ENCODE measurements at regions not wholly inside any gene's neighbourhood (a gene's known extent, or its start where the extent isn't known, plus 50 kb on each side); places are given as distances from the start of the nearest gene placed in this dataset.

- H3K36me3 ChIP-seq (ENCODE audit: low read depth, low read length) = no peaks in the 10 kb centered on the region
- TF ChIP-seq EZH2 (IDR thresholded peaks at IDR 0.05; ENCODE audit: low read length, unreplicated experiment) (no peak), EZH2phosphoT487 (IDR thresholded peaks at IDR 0.05; ENCODE audit: borderline replicate concordance, low read length) (no peak)
- TF ChIP-seq, protein P1, sequence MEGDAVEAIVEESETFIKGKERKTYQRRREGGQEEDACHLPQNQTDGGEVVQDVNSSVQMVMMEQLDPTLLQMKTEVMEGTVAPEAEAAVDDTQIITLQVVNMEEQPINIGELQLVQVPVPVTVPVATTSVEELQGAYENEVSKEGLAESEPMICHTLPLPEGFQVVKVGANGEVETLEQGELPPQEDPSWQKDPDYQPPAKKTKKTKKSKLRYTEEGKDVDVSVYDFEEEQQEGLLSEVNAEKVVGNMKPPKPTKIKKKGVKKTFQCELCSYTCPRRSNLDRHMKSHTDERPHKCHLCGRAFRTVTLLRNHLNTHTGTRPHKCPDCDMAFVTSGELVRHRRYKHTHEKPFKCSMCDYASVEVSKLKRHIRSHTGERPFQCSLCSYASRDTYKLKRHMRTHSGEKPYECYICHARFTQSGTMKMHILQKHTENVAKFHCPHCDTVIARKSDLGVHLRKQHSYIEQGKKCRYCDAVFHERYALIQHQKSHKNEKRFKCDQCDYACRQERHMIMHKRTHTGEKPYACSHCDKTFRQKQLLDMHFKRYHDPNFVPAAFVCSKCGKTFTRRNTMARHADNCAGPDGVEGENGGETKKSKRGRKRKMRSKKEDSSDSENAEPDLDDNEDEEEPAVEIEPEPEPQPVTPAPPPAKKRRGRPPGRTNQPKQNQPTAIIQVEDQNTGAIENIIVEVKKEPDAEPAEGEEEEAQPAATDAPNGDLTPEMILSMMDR (conservative IDR thresholded peaks at IDR 0.05; ENCODE audit: low read depth, low read length) = no peak
- H3K9me2 ChIP-seq (replicated peaks; ENCODE audit: low read length) = no peaks in the 10 kb centered on the region
- ATAC-seq = no peak
- H3K4me3 ChIP-seq (ENCODE audit: low read length) = no peak overlapping the region
- DNase-seq = no peak
- H2AFZ ChIP-seq (ENCODE audit: low read length) = no peak overlapping the region
- H3K27me3 ChIP-seq (ENCODE audit: low read length) = no peaks in the 10 kb centered on the region
- intact Hi-C loops (cut with micrococcal nuclease) = no loop called here
- ChIA-PET POLR2A (ENCODE audit: unreplicated experiment) (no interaction called here), CTCF (no interaction called here)
- no peaks in the 10 kb centered on the region for H3K4me1 ChIP-seq (ENCODE audit: insufficient read depth, low read length)
- no peaks in the 10 kb centered on the region for H4K20me1 ChIP-seq (ENCODE audit: low read length)
- no peaks in the 10 kb centered on the region for H3K9me3 ChIP-seq (ENCODE audit: low read length)
- no peak overlapping the region for H3K27ac ChIP-seq (ENCODE audit: low read length)
- no peak overlapping the region for H3K9ac ChIP-seq (ENCODE audit: low read length)
- no peaks in the 10 kb centered on the region for H3F3A ChIP-seq (ENCODE audit: low read length, unreplicated experiment)
- no peak overlapping the region for H3K4me2 ChIP-seq (ENCODE audit: low read length)
- no peaks in the 10 kb centered on the region for H3K79me2 ChIP-seq (ENCODE audit: low read length)
- no TSS peak for BruUV-seq (replicated peaks)
These were observed 73.4 kb upstream of the NR4A3 start for GRCh38 chr9:99748266-99748665.

DNA sequence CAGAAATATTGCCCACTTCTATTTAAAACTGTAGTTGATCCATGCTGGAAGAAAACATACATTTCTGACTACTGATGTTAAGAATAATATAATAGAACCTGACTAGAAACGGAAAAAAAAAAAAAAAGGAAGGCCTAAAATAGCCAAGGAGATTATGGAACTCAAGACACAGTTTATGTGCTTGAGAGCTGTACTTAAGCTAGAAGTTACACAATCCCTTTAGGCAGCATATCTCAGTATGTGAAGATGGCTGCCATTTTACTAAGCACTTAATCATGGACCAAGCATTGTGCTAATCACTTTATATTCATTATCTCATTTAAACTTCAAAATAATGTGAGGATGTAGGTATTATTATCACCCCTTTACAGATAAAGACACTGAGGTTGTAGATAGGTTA lies 73.0 kb upstream of the NR4A3 start:
- Histone ChIP-seq H3K9me3 (ENCODE audit: low read length) (no peaks in the 10 kb centered on the region), H3K4me3 (ENCODE audit: low read length) (no peak overlapping the region), H3K36me3 (ENCODE audit: low read depth, low read length) (no peaks in the 10 kb centered on the region), H3K27me3 (ENCODE audit: low read length) (no peaks in the 10 kb centered on the region), H2AFZ (ENCODE audit: low read length) (no peak overlapping the region), H3K9ac (ENCODE audit: low read length) (no peak overlapping the region), H4K20me1 (ENCODE audit: low read length) (no peaks in the 10 kb centered on the region), H3K4me1 (ENCODE audit: insufficient read depth, low read length) (no peaks in the 10 kb centered on the region), H3K4me2 (ENCODE audit: low read length) (no peak overlapping the region), H3K79me2 (ENCODE audit: low read length) (no peaks in the 10 kb centered on the region), H3K9me2 (replicated peaks; ENCODE audit: low read length) (no peaks in the 10 kb centered on the region), H3K27ac (ENCODE audit: low read length) (no peak overlapping the region), H3F3A (ENCODE audit: low read length, unreplicated experiment) (no peaks in the 10 kb centered on the region)
- CTCF ChIA-PET = no interaction called here
- intact Hi-C loops (cut with micrococcal nuclease) = no loop called here
- POLR2A ChIA-PET (ENCODE audit: unreplicated experiment) = no interaction called here
- DNase-seq (no peak), ATAC-seq (no peak)
- BruUV-seq (replicated peaks) = no TSS peak
- TF ChIP-seq, protein P1 (conservative IDR thresholded peaks at IDR 0.05; ENCODE audit: low read depth, low read length) = no peak

- ChIA-PET POLR2A (ENCODE audit: unreplicated experiment) (no interaction called here), CTCF (no interaction called here)
- intact Hi-C loops (cut with micrococcal nuclease) = no loop called here
- Histone ChIP-seq H3K27ac (ENCODE audit: low read length) (no peak overlapping the region), H3K4me1 (ENCODE audit: insufficient read depth, low read length) (no peaks in the 10 kb centered on the region), H3K9me2 (replicated peaks; ENCODE audit: low read length) (no peaks in the 10 kb centered on the region), H3K4me2 (ENCODE audit: low read length) (no peak overlapping the region), H4K20me1 (ENCODE audit: low read length) (no peaks in the 10 kb centered on the region), H3F3A (ENCODE audit: low read length, unreplicated experiment) (no peaks in the 10 kb centered on the region), H2AFZ (ENCODE audit: low read length) (no peak overlapping the region), H3K79me2 (ENCODE audit: low read length) (no peaks in the 10 kb centered on the region), H3K36me3 (ENCODE audit: low read depth, low read length) (no peaks in the 10 kb centered on the region), H3K9ac (ENCODE audit: low read length) (no peak overlapping the region), H3K9me3 (ENCODE audit: low read length) (no peaks in the 10 kb centered on the region), H3K4me3 (ENCODE audit: low read length) (no peak overlapping the region), H3K27me3 (ENCODE audit: low read length) (0 out of 2 replicates have a peak, but pooled peaks cover 3% of the 10 kb centered on the region)
- BruUV-seq (replicated peaks) = no TSS peak
- ATAC-seq (no peak), DNase-seq (no peak)
- TF ChIP-seq EZH2 (IDR thresholded peaks at IDR 0.05; ENCODE audit: low read length, unreplicated experiment) = no peak
- TF ChIP-seq EZH2phosphoT487 (IDR thresholded peaks at IDR 0.05; ENCODE audit: borderline replicate concordance, low read length) = no peak
- TF ChIP-seq, protein P1 (conservative IDR thresholded peaks at IDR 0.05; ENCODE audit: low read depth, low read length) = no peak
These were observed 72.0 kb upstream of the NR4A3 start for GRCh38 chr9:99749641-99750040.

Measured in PC-3 (cell line).